ENCODE measurements at regions not wholly inside any gene's neighbourhood (a gene's known extent, or its start where the extent isn't known, plus 50 kb on each side); places are given as distances from the start of the nearest gene placed in this dataset.
A peak's percentile ranks its signal among the peaks of the same experiment; 100 is the strongest.

DNA sequence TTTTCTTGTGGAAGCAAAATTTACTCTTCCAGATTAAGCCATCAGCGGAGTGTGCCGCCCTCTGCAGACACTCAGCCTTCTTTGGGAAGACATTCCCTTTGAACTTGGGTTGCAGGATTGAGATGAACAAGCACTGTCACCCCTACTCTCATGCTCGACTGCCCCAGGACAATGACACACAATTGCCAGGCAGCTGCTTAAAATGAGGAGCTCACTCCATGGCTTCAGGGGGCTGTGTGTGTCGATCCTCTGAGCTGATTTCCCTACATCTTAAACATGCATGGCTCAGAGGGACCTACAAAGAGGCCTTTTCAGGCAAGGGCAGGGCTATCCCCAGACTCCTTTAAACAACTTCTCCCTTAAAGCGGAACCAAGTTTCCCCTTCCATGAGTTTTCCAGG is 107.5 kb upstream of the MBNL2 start:
- peaks cover 31% of the 10 kb centered on the region for H3K4me1 ChIP-seq (ENCODE audit: control insufficient read depth, extremely low read depth, insufficient read depth, low read length)
- H3K9me1 ChIP-seq (replicated peaks; ENCODE audit: control insufficient read depth, extremely low read depth, insufficient read depth, low read length) = no peaks in the 10 kb centered on the region
- ChIA-PET POLR2A (interaction anchor here (1.2 to 1.4 kb wide), 2 partner anchors 107 to 109 kb away, joined by 3 to 4 read pairs; partner anchors contain the start of gene MBNL2), CTCF (interaction anchor here (0.8 to 12.0 kb wide), 8 partner anchors 27 to 244 kb away, joined by 3 to 256 read pairs (median 6); partner anchors contain the start of gene MBNL2)
- no peaks in the 10 kb centered on the region for H4K20me1 ChIP-seq (replicated peaks; ENCODE audit: control insufficient read depth, extremely low read depth, insufficient read depth, low read length)
- TSS peak; percentile 85 for BruUV-seq (replicated peaks)
- dilution Hi-C loops (cut with MboI; ENCODE audit: extremely low pct_ligation_motif_present, low sequenced_read_pairs) = loop anchor here (25.0 kb wide), 1 partner anchor 98 kb away; the partner anchor contains the start of gene MBNL2
- peak overlapping the region; percentile 62 for H3K4me2 ChIP-seq (ENCODE audit: insufficient read depth, low read length)
- peak overlapping the region; percentile 35 for H3K27ac ChIP-seq (ENCODE audit: insufficient read depth, low read depth, low read length)
- no peaks in the 10 kb centered on the region for H3K79me2 ChIP-seq (ENCODE audit: control insufficient read depth, insufficient read depth, low read length)
- H2AFZ ChIP-seq (ENCODE audit: low read depth, low read length) = peak overlapping the region; percentile 64
- FAIRE-seq (no peak), DNase-seq (ENCODE audit: low read depth, low spot score) (no peak)
- H3K4me3 ChIP-seq (replicated peaks in 1 of 3; ENCODE audit: insufficient read depth in 1 of 3, low read depth in 1 of 3, low read length in 3 of 3) = peak overlapping the region in 1 of 3 experiments; percentile 20
- no peaks in the 10 kb centered on the region for H3K27me3 ChIP-seq (ENCODE audit: control insufficient read depth in 2 of 2, insufficient read depth in 2 of 2, low read length in 2 of 2)
- TF ChIP-seq GATA2 (IDR thresholded peaks at IDR 0.05; ENCODE audit: insufficient read depth, insufficient read length, low read depth, low read length) (no peak), JUN (IDR thresholded peaks at IDR 0.05; ENCODE audit: borderline replicate concordance, insufficient read depth, insufficient read length, low read depth) (no peak), FOS (IDR thresholded peaks at IDR 0.05; ENCODE audit: borderline replicate concordance, insufficient read depth, low read length) (no peak), POLR2A (IDR thresholded peaks at IDR 0.05; ENCODE audit: low read depth, low read length) (no peak), MYC (IDR thresholded peaks at IDR 0.05; ENCODE audit: low read depth, low read length) (no peak), POLR2AphosphoS5 (IDR thresholded peaks at IDR 0.05; ENCODE audit: insufficient read depth, low read depth, low read length) (no peak), EZH2 (IDR thresholded peaks at IDR 0.05; ENCODE audit: borderline replicate concordance, low read depth, low read length, severe bottlenecking) (no peak)
- TF ChIP-seq, protein P1, sequence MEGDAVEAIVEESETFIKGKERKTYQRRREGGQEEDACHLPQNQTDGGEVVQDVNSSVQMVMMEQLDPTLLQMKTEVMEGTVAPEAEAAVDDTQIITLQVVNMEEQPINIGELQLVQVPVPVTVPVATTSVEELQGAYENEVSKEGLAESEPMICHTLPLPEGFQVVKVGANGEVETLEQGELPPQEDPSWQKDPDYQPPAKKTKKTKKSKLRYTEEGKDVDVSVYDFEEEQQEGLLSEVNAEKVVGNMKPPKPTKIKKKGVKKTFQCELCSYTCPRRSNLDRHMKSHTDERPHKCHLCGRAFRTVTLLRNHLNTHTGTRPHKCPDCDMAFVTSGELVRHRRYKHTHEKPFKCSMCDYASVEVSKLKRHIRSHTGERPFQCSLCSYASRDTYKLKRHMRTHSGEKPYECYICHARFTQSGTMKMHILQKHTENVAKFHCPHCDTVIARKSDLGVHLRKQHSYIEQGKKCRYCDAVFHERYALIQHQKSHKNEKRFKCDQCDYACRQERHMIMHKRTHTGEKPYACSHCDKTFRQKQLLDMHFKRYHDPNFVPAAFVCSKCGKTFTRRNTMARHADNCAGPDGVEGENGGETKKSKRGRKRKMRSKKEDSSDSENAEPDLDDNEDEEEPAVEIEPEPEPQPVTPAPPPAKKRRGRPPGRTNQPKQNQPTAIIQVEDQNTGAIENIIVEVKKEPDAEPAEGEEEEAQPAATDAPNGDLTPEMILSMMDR (IDR thresholded peaks at IDR 0.05; ENCODE audit: extremely low read depth in 1 of 2, insufficient read depth in 1 of 2, low read depth in 1 of 2, low read length in 2 of 2) = no peak
- TF ChIP-seq, protein P2, sequence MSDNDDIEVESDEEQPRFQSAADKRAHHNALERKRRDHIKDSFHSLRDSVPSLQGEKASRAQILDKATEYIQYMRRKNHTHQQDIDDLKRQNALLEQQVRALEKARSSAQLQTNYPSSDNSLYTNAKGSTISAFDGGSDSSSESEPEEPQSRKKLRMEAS (IDR thresholded peaks at IDR 0.05; ENCODE audit: insufficient read depth, insufficient read length) = no peak
- intact Hi-C loops (cut with micrococcal nuclease) = loop anchor here (1.0 kb wide), 4 partner anchors 27 to 243 kb away; partner anchors contain the start of gene MBNL2
- H3K36me3 ChIP-seq (ENCODE audit: control insufficient read depth in 2 of 2, extremely low read depth in 1 of 2, insufficient read depth in 2 of 2, low read length in 2 of 2) = no peaks in the 10 kb centered on the region
- H3K9ac ChIP-seq (replicated peaks; ENCODE audit: extremely low read depth, insufficient read depth, low read length) = peak overlapping the region; percentile 59
- no peaks in the 10 kb centered on the region for H3K9me3 ChIP-seq (replicated peaks; ENCODE audit: control insufficient read depth, insufficient read depth, low read length)

Data from endothelial cell of umbilical vein (primary cell).